Upper lobe of left lung (tissue), 4 donors: ENCODE measurements at regions not wholly inside any gene's neighbourhood (a gene's known extent, or its start where the extent isn't known, plus 50 kb on each side); places are given as distances from the start of the nearest gene placed in this dataset.

Source experiments
- EP300 ChIP-seq, 4 donors: sonication (generic); formaldehyde crosslinking; IDR thresholded peaks; one replicate each; pipeline ENCODE4 v1.5.1; 2017; ENCODE audit warnings: antibody characterized with exemption in 4 of 4, control low read depth in 2 of 4
- POLR2A ChIP-seq, 4 donors: fragments of 450-650 bp; IDR thresholded peaks; one replicate each; pipeline ENCODE4 v1.5.1; 2016 to 2017; ENCODE audit warnings: antibody characterized with exemption in 4 of 4, mild to moderate bottlenecking in 2 of 4
- POLR2AphosphoS5 ChIP-seq, 2 donors: sonication (generic); formaldehyde crosslinking; IDR thresholded peaks; one replicate each; pipeline ENCODE4 v1.5.1; 2017; ENCODE audit warnings: antibody characterized with exemption in 2 of 2
- TF ChIP-seq, protein P1 (sequence below), 6 experiments: fragments of 450-650 bp in 4 of 6; fragments of 200-600 bp in 2 of 6; sonication (generic) in 2 of 6; IDR thresholded peaks; one replicate each; pipeline ENCODE4 v1.5.1; 2016 to 2019; ENCODE audit warnings: antibody characterized with exemption in 6 of 6

DNA sequence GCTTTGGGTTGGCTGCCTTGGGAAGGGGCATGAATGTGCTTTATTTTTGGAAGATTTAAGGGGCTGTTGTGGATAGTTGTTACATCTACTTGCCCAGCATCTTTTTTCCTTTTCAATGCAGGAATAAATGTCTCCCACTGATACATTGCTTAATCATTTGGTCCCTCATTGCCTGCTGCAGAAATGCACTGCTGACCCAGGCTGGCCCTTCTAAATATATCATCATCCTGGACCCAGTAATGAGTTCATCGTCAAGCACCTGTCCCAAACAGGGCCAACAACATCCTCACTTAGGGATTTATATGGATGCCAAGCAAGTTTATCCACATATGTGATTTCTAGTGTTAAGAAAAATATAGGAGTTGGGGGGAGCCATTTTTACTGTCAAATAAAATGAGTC, 67.2 kb downstream of the ASCL1 start:
- no peak for TF ChIP-seq POLR2A (IDR thresholded peaks at IDR 0.05)
- TF ChIP-seq, protein P1, sequence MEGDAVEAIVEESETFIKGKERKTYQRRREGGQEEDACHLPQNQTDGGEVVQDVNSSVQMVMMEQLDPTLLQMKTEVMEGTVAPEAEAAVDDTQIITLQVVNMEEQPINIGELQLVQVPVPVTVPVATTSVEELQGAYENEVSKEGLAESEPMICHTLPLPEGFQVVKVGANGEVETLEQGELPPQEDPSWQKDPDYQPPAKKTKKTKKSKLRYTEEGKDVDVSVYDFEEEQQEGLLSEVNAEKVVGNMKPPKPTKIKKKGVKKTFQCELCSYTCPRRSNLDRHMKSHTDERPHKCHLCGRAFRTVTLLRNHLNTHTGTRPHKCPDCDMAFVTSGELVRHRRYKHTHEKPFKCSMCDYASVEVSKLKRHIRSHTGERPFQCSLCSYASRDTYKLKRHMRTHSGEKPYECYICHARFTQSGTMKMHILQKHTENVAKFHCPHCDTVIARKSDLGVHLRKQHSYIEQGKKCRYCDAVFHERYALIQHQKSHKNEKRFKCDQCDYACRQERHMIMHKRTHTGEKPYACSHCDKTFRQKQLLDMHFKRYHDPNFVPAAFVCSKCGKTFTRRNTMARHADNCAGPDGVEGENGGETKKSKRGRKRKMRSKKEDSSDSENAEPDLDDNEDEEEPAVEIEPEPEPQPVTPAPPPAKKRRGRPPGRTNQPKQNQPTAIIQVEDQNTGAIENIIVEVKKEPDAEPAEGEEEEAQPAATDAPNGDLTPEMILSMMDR (IDR thresholded peaks at IDR 0.05) = no peak
- TF ChIP-seq EP300 (IDR thresholded peaks at IDR 0.05) = no peak
- TF ChIP-seq POLR2AphosphoS5 (IDR thresholded peaks at IDR 0.05) = no peak
